KMS-11 (cell line): ENCODE measurements at regions not wholly inside any gene's neighbourhood (a gene's known extent, or its start where the extent isn't known, plus 50 kb on each side); places are given as distances from the start of the nearest gene placed in this dataset.

Experiments
- H2AFZ ChIP-seq: fragments of 200-600 bp; sonication (generic); 2 replicates; pipeline ENCODE4 v1.6.1; 2016; ENCODE audit warnings: antibody characterized with exemption, mixed run types, low read depth
- H3K27ac ChIP-seq: fragments of 200-600 bp; sonication (generic); 2 replicates; pipeline ENCODE4 v1.6.1; 2016; ENCODE audit warnings: mild to moderate bottlenecking, mixed run types
- H3K27me3 ChIP-seq: fragments of 200-600 bp; sonication (generic); 2 replicates; pipeline ENCODE4 v1.6.1; 2017; ENCODE audit warnings: mild to moderate bottlenecking, low read depth, mixed run types, moderate library complexity; ENCODE audit not compliant: insufficient read depth
- H3K36me3 ChIP-seq: fragments of 200-600 bp; sonication (generic); 2 replicates; pipeline ENCODE4 v1.6.1; 2017; ENCODE audit warnings: mild to moderate bottlenecking, mixed run types; ENCODE audit not compliant: insufficient read depth
- H3K4me1 ChIP-seq: fragments of 200-600 bp; sonication (generic); 2 replicates; pipeline ENCODE4 v1.6.1; 2016; ENCODE audit warnings: mild to moderate bottlenecking, low read depth, mixed run types; ENCODE audit not compliant: poor library complexity, severe bottlenecking
- H3K4me2 ChIP-seq: fragments of 200-600 bp; sonication (generic); 2 replicates; pipeline ENCODE4 v1.7.0; 2016; ENCODE audit warnings: mild to moderate bottlenecking, mixed run types
- H3K4me3 ChIP-seq: fragments of 200-600 bp; sonication (generic); IDR thresholded peaks from 2 replicates; pipeline ENCODE4 v1.6.1; 2017; ENCODE audit warnings: low read depth, low read length, mixed read lengths; ENCODE audit not compliant: insufficient read depth
- H3K79me2 ChIP-seq: fragments of 200-600 bp; sonication (generic); 2 replicates; pipeline ENCODE4 v1.6.1; 2016; ENCODE audit warnings: low read depth, mixed run types; ENCODE audit not compliant: insufficient read depth
- H3K9ac ChIP-seq: fragments of 200-600 bp; sonication (generic); 2 replicates; pipeline ENCODE4 v1.6.1; 2016; ENCODE audit warnings: mild to moderate bottlenecking, mixed run types
- H4K20me1 ChIP-seq: fragments of 200-600 bp; sonication (generic); 2 replicates; pipeline ENCODE4 v1.6.1; 2016; ENCODE audit warnings: mild to moderate bottlenecking, mixed run types; ENCODE audit not compliant: insufficient read depth
- TF ChIP-seq, protein P1 (sequence below): fragments of 200-600 bp; sonication (generic); conservative IDR thresholded peaks from 2 replicates; pipeline ENCODE4 v1.6.1; 2017; ENCODE audit warnings: low read depth, mild to moderate bottlenecking, antibody characterized with exemption, low read length, moderate library complexity, mixed read lengths

- Histone ChIP-seq H3K4me1 (no peaks in the 10 kb centered on the region), H3K79me2 (no peaks in the 10 kb centered on the region), H3K36me3 (no peaks in the 10 kb centered on the region), H3K9ac (no peak overlapping the region), H2AFZ (no peak overlapping the region), H4K20me1 (no peaks in the 10 kb centered on the region), H3K4me2 (no peak overlapping the region), H3K27me3 (no peaks in the 10 kb centered on the region), H3K27ac (no peak overlapping the region), H3K4me3 (no peak overlapping the region)
- TF ChIP-seq, protein P1, sequence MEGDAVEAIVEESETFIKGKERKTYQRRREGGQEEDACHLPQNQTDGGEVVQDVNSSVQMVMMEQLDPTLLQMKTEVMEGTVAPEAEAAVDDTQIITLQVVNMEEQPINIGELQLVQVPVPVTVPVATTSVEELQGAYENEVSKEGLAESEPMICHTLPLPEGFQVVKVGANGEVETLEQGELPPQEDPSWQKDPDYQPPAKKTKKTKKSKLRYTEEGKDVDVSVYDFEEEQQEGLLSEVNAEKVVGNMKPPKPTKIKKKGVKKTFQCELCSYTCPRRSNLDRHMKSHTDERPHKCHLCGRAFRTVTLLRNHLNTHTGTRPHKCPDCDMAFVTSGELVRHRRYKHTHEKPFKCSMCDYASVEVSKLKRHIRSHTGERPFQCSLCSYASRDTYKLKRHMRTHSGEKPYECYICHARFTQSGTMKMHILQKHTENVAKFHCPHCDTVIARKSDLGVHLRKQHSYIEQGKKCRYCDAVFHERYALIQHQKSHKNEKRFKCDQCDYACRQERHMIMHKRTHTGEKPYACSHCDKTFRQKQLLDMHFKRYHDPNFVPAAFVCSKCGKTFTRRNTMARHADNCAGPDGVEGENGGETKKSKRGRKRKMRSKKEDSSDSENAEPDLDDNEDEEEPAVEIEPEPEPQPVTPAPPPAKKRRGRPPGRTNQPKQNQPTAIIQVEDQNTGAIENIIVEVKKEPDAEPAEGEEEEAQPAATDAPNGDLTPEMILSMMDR: no peak
Measured at GRCh38 chr10:62746951-62747729, 57.4 kb upstream of the ADO start.

- no peak overlapping the region for H2AFZ ChIP-seq
- no peaks in the 10 kb centered on the region for H3K36me3 ChIP-seq
- H3K4me3 ChIP-seq: no peak overlapping the region
- no peaks in the 10 kb centered on the region for H4K20me1 ChIP-seq
- no peak overlapping the region for H3K4me2 ChIP-seq
- TF ChIP-seq, protein P1: no peak
- no peaks in the 10 kb centered on the region for H3K4me1 ChIP-seq
- no peak overlapping the region for H3K9ac ChIP-seq
- H3K27me3 ChIP-seq: no peaks in the 10 kb centered on the region
- no peaks in the 10 kb centered on the region for H3K79me2 ChIP-seq
- H3K27ac ChIP-seq: no peak overlapping the region
Measured at GRCh38 chr10:62748386-62748785, 56.1 kb upstream of the ADO start.

DNA sequence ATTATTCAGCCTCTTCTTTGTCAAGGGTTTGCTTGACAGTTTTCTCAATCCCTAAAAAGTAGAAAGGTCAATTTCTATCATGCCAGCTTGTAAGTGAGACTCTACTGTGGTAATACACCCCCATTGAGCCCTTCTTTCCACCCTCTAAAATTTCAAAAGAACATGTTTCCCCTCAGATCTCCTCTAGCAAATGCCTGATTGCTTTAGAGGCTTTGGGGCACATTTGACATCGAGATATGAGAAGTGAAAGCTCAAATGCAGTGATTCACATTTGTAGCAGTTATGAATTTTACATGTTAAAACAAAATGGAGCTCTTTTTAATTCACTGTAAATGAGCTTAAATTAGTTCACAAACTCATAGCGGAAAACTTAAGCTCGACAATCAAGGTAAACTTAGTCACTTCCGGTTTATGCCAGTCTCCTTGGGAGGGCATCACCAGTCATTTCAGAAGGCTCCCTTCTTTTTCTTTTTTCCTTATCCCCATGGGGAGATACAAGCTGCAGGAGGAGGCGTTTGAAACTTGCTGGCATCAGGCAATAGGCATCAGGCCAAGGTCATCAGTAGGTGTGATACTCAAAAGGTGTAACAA is 55.3 kb upstream of the ADO start:
- Histone ChIP-seq H3K27ac (no peak overlapping the region), H3K4me2 (no peak overlapping the region), H3K27me3 (no peaks in the 10 kb centered on the region), H3K79me2 (no peaks in the 10 kb centered on the region), H3K4me1 (no peaks in the 10 kb centered on the region), H3K9ac (no peak overlapping the region), H4K20me1 (no peaks in the 10 kb centered on the region), H3K4me3 (no peak overlapping the region), H3K36me3 (no peaks in the 10 kb centered on the region), H2AFZ (no peak overlapping the region)
- TF ChIP-seq, protein P1: no peak
